ENCODE measurements at regions not wholly inside any gene's neighbourhood (a gene's known extent, or its start where the extent isn't known, plus 50 kb on each side); places are given as distances from the start of the nearest gene placed in this dataset.

DNA sequence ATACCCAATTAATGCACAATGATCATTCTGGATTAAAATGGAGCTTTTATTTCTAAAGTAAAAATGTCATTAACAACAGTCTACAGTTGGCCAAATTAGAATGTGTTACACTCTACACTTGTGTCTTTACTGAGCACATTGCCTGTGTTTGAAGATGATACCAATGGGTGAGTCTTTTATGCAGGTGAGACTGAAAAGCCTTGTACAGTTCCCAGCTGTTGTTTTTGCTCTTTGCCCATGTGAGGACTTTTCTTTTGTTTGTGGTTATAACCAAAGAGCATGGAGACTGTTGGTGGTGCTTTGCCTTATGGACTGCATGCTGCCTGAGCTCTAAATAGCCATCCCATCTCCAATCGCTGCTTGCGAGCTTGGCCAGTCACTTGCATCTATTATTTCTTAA is 264.5 kb downstream of the GATA3 start:
- FAIRE-seq (no peak), DNase-seq (ENCODE audit: insufficient read length) (no peak)
- TF ChIP-seq POLR2A (IDR thresholded peaks at IDR 0.05; ENCODE audit: low read depth, low read length): no peak
- no peak for TF ChIP-seq POLR2AphosphoS5 (IDR thresholded peaks at IDR 0.05; ENCODE audit: low read depth, low read length)
- no peak for TF ChIP-seq TAF1 (IDR thresholded peaks at IDR 0.05; ENCODE audit: borderline replicate concordance, low read depth, low read length)

DNA sequence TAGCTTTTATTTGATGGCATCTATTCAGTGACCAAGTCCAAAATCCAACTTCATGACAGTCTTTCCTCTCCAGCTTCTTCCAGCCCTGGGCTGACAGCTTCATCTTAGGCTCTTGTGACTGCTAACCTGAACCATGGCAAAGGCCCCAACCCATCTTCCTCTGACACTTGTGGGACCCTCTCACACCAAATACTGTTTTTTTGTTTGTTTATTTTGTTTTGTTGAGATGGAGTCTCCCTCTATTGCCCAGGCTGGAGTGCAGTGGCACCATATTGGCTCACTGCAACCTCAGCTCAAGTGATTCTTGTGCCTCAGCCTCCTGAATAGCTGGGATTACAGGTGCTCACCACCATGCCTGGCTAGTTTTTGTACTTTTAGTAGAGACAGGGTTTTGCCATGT is 265.2 kb downstream of the GATA3 start:
- FAIRE-seq: no peak

DNA sequence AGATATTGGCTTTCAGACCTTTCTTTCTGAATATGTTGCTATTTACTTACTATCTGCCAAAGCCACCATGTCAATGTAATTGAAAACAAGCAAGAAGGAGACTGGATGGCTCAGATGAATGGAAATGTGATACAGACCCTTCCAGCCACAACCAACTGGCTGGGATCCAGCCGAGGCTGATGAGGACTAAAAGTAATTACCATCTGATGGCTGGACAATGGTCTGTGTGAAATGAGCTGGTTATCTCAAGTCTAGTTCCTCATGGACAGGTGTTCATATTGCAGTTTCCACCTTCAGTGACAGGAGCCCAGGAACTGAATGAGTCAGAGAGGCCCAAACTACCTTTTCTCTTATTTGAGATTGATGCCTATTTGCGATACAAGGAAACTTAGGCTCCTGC is 267.5 kb downstream of the GATA3 start:
- FAIRE-seq (peak; percentile 87), DNase-seq (ENCODE audit: insufficient read length) (no peak)
- TF ChIP-seq TAF1 (IDR thresholded peaks at IDR 0.05; ENCODE audit: borderline replicate concordance, low read depth, low read length) (no peak), POLR2A (IDR thresholded peaks at IDR 0.05; ENCODE audit: low read depth, low read length) (no peak), POLR2AphosphoS5 (IDR thresholded peaks at IDR 0.05; ENCODE audit: low read depth, low read length) (no peak)

More for the DNA sequence above, 265.2 kb downstream of the GATA3 start:
- TF ChIP-seq TAF1 (IDR thresholded peaks at IDR 0.05; ENCODE audit: borderline replicate concordance, low read depth, low read length) (no peak), POLR2A (IDR thresholded peaks at IDR 0.05; ENCODE audit: low read depth, low read length) (no peak), POLR2AphosphoS5 (IDR thresholded peaks at IDR 0.05; ENCODE audit: low read depth, low read length) (no peak)
- DNase-seq (ENCODE audit: insufficient read length): no peak

DNA sequence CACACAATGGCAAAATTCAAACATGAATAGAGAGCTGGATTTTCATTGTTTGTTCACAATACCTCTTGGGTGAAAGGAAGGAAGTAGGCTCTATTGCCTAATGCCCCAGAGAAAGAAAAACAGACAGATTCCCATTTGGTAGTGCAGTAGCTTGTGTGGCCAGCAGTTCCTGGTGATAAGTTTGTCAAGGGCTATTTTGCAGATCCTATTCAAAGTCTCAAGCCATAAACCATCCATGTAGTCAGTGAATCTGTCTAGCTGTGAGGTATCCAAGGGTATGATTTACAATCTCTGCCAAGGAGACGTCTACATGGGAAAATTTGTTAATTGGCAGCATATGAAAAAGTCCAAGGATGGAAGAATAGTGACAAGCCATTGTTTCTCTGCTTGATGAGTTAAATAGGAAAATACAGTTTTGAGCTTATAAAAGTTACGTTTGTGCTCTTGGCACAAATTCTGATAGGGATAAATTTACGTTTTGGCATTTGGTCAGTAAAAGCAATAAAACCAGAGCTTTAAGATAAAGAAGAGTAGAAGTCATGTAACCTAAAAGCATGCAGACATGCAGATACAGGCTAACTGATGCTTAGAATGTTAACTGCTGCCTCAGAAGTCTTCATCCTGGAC is 269.1 kb downstream of the GATA3 start:
- FAIRE-seq (peak; percentile 66), DNase-seq (ENCODE audit: insufficient read length) (no peak)
- TF ChIP-seq POLR2AphosphoS5 (IDR thresholded peaks at IDR 0.05; ENCODE audit: low read depth, low read length) (no peak), POLR2A (IDR thresholded peaks at IDR 0.05; ENCODE audit: low read depth, low read length) (no peak)

DNA sequence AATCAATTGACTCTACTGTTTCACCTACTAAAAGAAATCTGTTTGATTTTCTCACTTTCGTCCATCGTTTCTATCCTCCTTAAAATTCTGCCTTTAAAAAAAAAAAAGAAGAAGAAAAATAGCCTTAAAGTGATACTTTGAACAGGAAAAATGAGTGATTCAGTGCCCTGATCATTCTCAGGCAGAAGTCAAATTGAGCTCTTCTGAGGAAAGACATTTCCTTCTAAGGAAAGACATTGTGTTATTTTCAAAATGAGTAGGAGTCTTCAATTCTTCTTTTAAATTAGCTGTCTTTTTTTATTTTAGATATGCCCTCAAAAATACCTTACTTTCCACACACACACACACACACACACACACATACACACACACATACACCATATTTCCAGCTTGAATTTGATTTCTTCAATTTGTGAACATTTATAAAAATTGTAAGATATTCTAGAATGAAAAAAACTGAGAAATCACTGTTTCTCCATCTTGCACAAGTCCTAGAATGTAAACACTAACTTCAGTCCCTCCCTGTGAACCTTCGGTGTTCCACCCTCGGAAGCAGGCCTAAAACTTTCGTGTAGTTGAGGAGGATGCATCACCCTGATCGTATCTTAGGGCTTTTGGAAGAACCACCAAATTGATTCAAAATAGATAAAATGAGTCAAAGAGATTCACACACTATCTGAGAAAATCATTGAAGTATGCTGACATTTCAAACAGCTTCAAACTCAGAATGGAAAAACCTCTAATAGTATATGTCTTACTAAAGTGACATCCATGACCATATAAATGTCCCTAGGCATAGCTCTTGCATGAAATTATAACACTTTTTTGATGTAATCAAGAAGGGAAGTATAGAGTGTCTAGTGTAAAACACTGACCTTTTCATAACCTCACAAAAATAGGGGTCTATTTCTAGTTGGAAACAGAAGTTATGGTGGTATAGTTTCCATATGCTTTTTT is 270.8 kb downstream of the GATA3 start:
- no peak for DNase-seq (ENCODE audit: insufficient read length)
- FAIRE-seq: peak; percentile 42
- no peak for TF ChIP-seq TAF1 (IDR thresholded peaks at IDR 0.05; ENCODE audit: borderline replicate concordance, low read depth, low read length)
- no peak for TF ChIP-seq POLR2A (IDR thresholded peaks at IDR 0.05; ENCODE audit: low read depth, low read length)
- no peak for TF ChIP-seq POLR2AphosphoS5 (IDR thresholded peaks at IDR 0.05; ENCODE audit: low read depth, low read length)

DNA sequence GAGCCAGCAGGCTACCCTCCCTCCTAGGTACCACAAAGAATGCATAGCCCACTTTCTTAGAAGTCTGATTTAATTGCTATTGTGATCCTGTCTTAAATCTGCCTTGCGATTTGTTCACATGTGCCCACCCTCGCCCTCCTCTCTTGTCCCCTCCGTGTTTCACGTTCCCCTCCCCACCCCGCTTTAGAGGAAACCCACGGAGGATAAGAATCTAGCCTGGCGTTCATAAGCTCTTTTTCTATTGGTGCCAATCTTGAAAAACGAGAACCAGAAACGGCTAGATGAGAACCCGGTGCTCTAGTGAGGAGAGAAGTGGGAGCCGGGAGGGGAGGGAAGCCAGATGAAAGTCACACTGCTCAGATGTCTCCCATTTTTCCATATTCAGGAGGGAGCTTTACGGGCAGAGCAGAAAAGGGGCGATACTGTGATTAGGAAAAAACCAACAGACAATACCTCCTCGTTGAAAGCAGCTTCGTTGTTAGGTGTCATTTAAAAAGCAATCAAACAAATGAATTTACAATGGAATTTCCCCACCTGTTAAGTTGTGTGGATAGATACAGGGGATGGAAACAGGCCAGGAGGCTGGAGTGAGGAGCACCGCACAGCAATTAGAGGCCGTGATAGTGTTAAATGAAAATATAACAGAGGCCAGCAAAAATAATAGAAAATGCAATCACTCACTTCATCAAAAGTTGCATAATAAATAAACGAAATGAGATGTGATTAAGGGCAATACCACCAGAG is 272.1 kb downstream of the GATA3 start:
- no peak for TF ChIP-seq POLR2A (IDR thresholded peaks at IDR 0.05; ENCODE audit: low read depth, low read length)
- no peak for DNase-seq (ENCODE audit: insufficient read length)
- FAIRE-seq: no peak

DNA sequence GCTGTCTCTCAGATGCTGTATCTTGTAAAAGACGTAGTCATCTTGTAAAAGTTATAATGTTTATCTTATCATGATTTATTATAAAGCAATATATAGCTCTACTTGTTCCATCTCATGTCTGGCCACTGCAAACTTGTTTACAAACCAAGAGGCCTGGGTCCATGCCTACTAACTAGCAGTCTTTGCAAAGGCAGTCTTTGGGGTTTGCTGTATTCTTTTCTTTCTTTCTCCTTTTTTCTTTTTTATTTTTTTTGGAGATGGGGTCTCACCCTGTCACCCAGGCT is 272.6 kb downstream of the GATA3 start:
- DNase-seq (ENCODE audit: insufficient read length) (no peak), FAIRE-seq (no peak)
- no peak for TF ChIP-seq TAF1 (IDR thresholded peaks at IDR 0.05; ENCODE audit: borderline replicate concordance, low read depth, low read length)
- TF ChIP-seq POLR2A (IDR thresholded peaks at IDR 0.05; ENCODE audit: low read depth, low read length): no peak
- no peak for TF ChIP-seq POLR2AphosphoS5 (IDR thresholded peaks at IDR 0.05; ENCODE audit: low read depth, low read length)

DNA sequence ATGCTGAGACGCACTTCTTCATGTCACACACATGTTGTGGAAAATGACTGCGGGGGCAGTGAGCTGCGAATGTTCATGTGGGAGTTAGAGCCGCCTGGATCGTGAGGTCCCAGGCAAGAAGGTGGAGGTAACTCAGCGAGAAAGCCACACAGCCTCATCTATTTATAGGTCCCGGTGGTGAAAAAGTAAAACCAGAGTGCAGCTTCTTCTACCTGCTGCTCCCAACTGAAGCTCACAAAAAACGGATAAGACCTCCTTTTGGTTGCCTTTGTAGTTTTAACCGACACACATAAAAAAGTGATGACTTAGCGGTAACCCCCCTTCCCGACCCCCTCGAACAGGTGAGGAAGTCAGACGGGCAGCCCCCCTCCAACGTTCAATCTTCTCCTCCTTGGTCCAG is 276.9 kb downstream of the GATA3 start:
- TF ChIP-seq TAF1 (IDR thresholded peaks at IDR 0.05; ENCODE audit: borderline replicate concordance, low read depth, low read length) (no peak), POLR2A (IDR thresholded peaks at IDR 0.05; ENCODE audit: low read depth, low read length) (no peak), POLR2AphosphoS5 (IDR thresholded peaks at IDR 0.05; ENCODE audit: low read depth, low read length) (no peak)
- DNase-seq (ENCODE audit: insufficient read length) (no peak), FAIRE-seq (no peak)

DNA sequence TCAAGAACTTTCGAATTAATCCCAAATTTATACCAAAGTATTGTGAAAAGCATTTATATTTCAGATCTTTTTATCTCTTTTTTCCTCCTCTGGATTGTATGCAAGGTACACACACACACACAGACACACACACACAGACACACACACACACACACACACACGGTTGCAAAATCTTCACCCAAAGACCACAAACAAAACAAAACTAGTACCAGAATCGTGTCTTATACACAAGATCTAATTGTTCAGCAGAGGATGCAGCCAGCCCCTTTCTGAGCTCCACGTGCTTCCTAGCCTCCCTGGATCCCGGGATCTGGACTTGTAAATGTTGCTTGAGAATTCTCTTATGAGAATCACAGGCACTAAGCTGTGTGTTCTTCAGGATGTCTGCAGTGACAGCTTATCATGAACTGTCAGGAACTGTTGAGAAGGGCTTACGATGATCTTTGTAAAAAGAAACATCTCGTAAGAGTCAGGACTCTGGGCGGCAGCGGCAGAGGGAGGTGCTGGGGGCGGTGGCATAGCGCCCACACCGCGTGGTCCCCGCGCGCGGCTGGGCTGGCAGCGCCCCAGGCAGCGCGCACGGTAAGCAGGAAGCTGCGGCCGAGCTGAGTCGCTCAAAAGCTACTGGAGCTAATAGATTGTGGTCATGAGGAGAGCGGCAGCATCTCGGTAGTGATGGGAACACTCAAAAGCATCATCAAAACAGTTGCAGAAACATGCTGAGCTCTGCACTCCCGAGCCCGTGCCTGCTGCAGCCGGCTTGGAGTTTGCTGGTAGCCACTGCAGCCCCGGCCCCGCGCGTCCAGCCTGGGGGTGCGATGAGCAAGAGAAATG is 277.6 kb downstream of the GATA3 start:
- TF ChIP-seq TAF1 (IDR thresholded peaks at IDR 0.05; ENCODE audit: borderline replicate concordance, low read depth, low read length): no peak
- TF ChIP-seq POLR2AphosphoS5 (IDR thresholded peaks at IDR 0.05; ENCODE audit: low read depth, low read length): no peak
- no peak for TF ChIP-seq POLR2A (IDR thresholded peaks at IDR 0.05; ENCODE audit: low read depth, low read length)
- FAIRE-seq (peak; percentile 95), DNase-seq (ENCODE audit: insufficient read length) (peak; percentile 37)

DNA sequence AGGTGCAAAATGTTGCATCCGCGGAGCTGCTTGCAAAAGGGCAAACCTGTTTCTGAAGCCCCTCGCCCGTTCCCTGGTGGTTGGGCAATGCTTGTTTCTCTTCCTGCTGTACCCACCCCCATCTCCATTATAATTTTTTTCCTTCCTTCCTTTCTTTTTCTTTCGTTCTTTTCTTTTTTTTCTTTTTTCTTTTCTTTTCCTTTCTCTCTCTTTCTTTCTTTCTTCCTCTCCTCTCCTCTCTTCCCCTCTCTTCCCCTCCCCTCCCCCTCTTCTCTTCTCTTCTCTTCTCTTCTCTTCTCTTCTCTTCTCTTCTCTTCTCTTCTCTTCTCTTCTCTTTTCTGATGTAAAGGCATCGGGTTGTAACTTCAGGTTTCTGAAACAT is 278.2 kb downstream of the GATA3 start:
- TF ChIP-seq POLR2AphosphoS5 (IDR thresholded peaks at IDR 0.05; ENCODE audit: low read depth, low read length): no peak
- no peak for TF ChIP-seq TAF1 (IDR thresholded peaks at IDR 0.05; ENCODE audit: borderline replicate concordance, low read depth, low read length)
- no peak for TF ChIP-seq POLR2A (IDR thresholded peaks at IDR 0.05; ENCODE audit: low read depth, low read length)
- no peak for FAIRE-seq
- no peak for DNase-seq (ENCODE audit: insufficient read length)

DNA sequence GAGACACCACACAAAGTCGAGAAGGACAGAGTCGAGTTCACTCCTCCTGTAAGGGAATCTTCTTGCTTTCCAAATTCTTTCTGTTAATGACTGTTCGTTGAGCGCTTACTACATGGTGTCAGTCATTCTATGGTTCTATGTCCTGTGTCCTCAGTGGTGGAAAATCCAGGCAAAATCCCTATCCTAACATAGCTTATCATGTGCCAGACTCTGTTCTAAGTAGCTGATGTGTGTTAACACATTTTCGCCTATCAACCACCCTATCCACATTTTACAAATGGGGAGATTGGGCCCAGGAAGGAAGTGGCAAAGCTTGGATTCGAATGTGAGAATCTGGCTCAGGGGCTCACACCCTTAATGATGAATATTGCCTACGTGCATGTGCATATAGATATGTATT is 280.1 kb downstream of the GATA3 start:
- no peak for TF ChIP-seq TAF1 (IDR thresholded peaks at IDR 0.05; ENCODE audit: borderline replicate concordance, low read depth, low read length)
- no peak for TF ChIP-seq POLR2A (IDR thresholded peaks at IDR 0.05; ENCODE audit: low read depth, low read length)
- TF ChIP-seq POLR2AphosphoS5 (IDR thresholded peaks at IDR 0.05; ENCODE audit: low read depth, low read length): no peak
- DNase-seq (ENCODE audit: insufficient read length) (no peak), FAIRE-seq (no peak)
